Prostate gland (tissue), 1 donor: ENCODE measurements at regions not wholly inside any gene's neighbourhood (a gene's known extent, or its start where the extent isn't known, plus 50 kb on each side); places are given as distances from the start of the nearest gene placed in this dataset.

Source experiments
- POLR2A ChIP-seq: fragments of 450-650 bp; IDR thresholded peaks from one replicate; pipeline ENCODE4 v1.6.1; 2016; ENCODE audit warnings: antibody characterized with exemption, mild to moderate bottlenecking
- POLR2AphosphoS5 ChIP-seq: sonication (generic); formaldehyde crosslinking; IDR thresholded peaks from one replicate; pipeline ENCODE4 v1.6.1; 2017; ENCODE audit warnings: antibody characterized with exemption

DNA sequence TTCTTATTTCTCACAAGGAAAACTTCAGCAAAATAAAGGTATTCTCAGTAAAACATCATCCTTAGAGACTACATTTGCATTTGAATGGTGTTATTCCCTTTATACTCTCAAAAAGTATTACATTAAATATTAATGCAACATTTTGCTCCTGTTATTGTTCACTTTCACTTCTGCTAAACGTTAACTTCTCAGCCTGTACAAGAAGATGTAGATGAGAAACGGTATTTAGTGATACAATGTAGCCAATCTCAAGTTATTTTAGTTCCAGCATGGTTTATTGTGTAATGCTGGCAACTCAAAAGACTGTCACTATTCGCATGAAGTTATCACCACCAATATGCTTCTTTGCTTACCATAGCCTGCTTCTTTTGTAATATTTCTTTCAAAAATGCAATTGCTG lies 514.1 kb downstream of the CPS1 start:
- TF ChIP-seq POLR2A (no peak), POLR2AphosphoS5 (no peak)
